Activated naive CD4-positive, alpha-beta T cell treated with anti-CD3 and anti-CD28 coated beads, Interleukin-2, amount 50 U/mL, for 72 hours (primary cell): ENCODE measurements at regions not wholly inside any gene's neighbourhood (a gene's known extent, or its start where the extent isn't known, plus 50 kb on each side); places are given as distances from the start of the nearest gene placed in this dataset.
"Not testable (repeated sequence)": the region's sequence is repeated elsewhere in the genome, so short reads cannot be mapped to it uniquely, and the experiment has no call there.

Experiments used
- ATAC-seq, 2 donors: fragments of 150-1000 bp; cut with Tn5 transposase; 2 replicates each; pipeline ENCODE4 v1.10.0; 2021; ENCODE audit warnings: mild to moderate bottlenecking in 2 of 2, moderate library complexity in 2 of 2
- DNase-seq, 2 donors: peaks; one replicate each; pipeline ENCODE4 v3.0.0; 2021 to 2022; ENCODE audit warnings: low spot score in 2 of 2
- H3K27ac Mint-ChIP-seq, 2 donors: one replicate each; pipeline ENCODE4 v1.8.0; 2022; ENCODE audit warnings: mild to moderate bottlenecking in 2 of 2, mixed read lengths in 2 of 2
- H3K36me3 Mint-ChIP-seq, 2 donors: one replicate each; pipeline ENCODE4 v1.8.0; 2022; ENCODE audit warnings: mixed read lengths in 2 of 2
- H3K9me3 Mint-ChIP-seq, 2 donors: one replicate each; pipeline ENCODE4 v1.8.0; 2022; ENCODE audit warnings: mixed read lengths in 2 of 2

GRCh38 chr2:185585165-185585564, 153.4 kb upstream of the FSIP2 start:
- not testable (repeated sequence) for DNase-seq, ATAC-seq, H3K27ac Mint-ChIP-seq, H3K36me3 Mint-ChIP-seq
- H3K9me3 Mint-ChIP-seq, result peaks cover 17 to 28% of the 10 kb centered on the region in 2 donors

GRCh38 chr2:185591276-185591675, 147.3 kb upstream of the FSIP2 start:
- ATAC-seq, H3K27ac Mint-ChIP-seq, DNase-seq, H3K36me3 Mint-ChIP-seq: not testable (repeated sequence)
- peaks cover 6 to 11% of the 10 kb centered on the region in 2 donors for H3K9me3 Mint-ChIP-seq

- Mint-ChIP-seq H3K27ac (no peak overlapping the region), H3K9me3 (peaks cover 0 to 3% of the 10 kb centered on the region in 2 donors), H3K36me3 (no peaks in the 10 kb centered on the region)
- ATAC-seq (no peak), DNase-seq (no peak)
These were observed 130.7 kb upstream of the FSIP2 start for GRCh38 chr2:185607945-185608344.

- H3K27ac Mint-ChIP-seq, result no peak overlapping the region
- peaks cover 0 to 3% of the 10 kb centered on the region in 2 donors for H3K9me3 Mint-ChIP-seq
- DNase-seq, result no peak
- no peak for ATAC-seq
- H3K36me3 Mint-ChIP-seq, result no peaks in the 10 kb centered on the region
These were observed 129.8 kb upstream of the FSIP2 start for GRCh38 chr2:185608799-185609198.

DNA sequence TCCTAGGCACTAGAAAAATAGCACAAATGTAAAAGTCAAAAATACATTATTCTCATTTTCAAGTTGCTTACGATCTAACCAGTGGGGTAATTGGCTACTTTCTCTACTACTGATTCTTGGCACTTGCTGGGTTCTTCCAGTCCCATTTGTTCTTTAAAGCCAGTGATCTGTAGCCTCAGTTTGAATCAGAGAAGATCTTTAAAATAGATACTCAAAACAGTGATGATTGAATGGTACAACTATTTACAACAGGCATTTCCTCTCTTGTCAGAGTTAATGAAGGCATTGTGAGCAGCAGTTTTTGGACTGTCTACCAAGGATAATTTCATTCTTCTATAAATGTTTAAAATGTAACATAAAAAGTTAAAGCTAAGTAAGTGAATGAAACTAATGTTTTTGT, 128.3 kb upstream of the FSIP2 start:
- H3K36me3 Mint-ChIP-seq, result no peaks in the 10 kb centered on the region
- no peak for ATAC-seq
- H3K9me3 Mint-ChIP-seq, result peaks cover 0 to 6% of the 10 kb centered on the region in 2 donors
- DNase-seq, result no peak
- H3K27ac Mint-ChIP-seq, result no peak overlapping the region

DNA sequence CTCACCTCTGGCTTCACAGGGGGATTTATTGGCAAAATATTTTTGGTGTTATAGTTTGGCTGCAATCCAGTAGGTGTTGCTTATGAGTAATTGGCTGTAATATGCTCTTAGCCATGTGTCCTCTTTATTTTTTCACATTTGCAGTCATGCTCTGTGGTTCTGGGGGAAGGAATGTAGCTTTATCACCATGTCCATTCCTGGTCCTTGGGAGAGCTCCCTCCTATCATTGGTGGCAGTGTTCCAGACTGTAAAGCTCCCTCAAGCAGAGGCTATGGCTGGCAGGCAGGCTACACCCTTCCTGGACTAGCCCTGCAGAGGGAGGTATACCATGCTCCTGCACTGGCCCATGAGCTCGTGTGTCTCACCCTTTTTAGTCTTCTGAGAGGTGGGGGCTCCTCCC, 120.0 kb upstream of the FSIP2 start:
- H3K36me3 Mint-ChIP-seq, result peaks cover 0 to 4% of the 10 kb centered on the region in 2 donors
- H3K9me3 Mint-ChIP-seq, result peaks cover 11 to 28% of the 10 kb centered on the region in 2 donors
- DNase-seq (no peak), ATAC-seq (no peak)
- no peak overlapping the region for H3K27ac Mint-ChIP-seq

DNA sequence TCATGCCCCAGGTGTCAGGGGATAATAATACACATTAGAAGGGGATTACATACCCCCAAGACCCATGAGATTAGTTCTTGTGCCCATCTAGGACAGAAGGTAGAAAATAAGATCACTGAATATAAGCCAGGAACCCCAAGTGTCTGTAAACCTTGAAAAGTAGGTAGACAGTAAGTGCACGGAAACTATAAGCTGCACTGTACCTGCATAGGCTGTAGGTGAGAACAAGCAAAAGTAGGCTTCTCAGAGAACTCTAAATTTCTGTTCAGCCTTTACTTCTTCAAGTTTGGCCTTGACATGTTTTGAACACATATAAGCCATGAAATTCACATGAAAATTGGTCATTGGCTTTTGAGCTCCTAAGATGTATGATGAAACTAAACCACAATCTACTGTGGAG, 113.0 kb upstream of the FSIP2 start:
- no peak for DNase-seq
- no peak for ATAC-seq
- H3K27ac Mint-ChIP-seq, result no peak overlapping the region
- peaks cover 0 to 3% of the 10 kb centered on the region in 2 donors for H3K9me3 Mint-ChIP-seq
- no peaks in the 10 kb centered on the region for H3K36me3 Mint-ChIP-seq

GRCh38 chr2:185628985-185629384, 109.6 kb upstream of the FSIP2 start:
- DNase-seq (no peak), ATAC-seq (no peak)
- H3K9me3 Mint-ChIP-seq, result peaks cover 0 to 3% of the 10 kb centered on the region in 2 donors
- no peaks in the 10 kb centered on the region for H3K36me3 Mint-ChIP-seq
- no peak overlapping the region for H3K27ac Mint-ChIP-seq

- DNase-seq (no peak), ATAC-seq (no peak)
- Mint-ChIP-seq H3K36me3 (no peaks in the 10 kb centered on the region), H3K9me3 (peaks cover 0 to 12% of the 10 kb centered on the region in 2 donors), H3K27ac (no peak overlapping the region)
These were observed 105.0 kb upstream of the FSIP2 start for GRCh38 chr2:185633621-185634020.

GRCh38 chr2:185638771-185639170, 99.8 kb upstream of the FSIP2 start:
- DNase-seq (no peak), ATAC-seq (no peak)
- Mint-ChIP-seq H3K27ac (no peak overlapping the region), H3K9me3 (peaks cover 0 to 9% of the 10 kb centered on the region in 2 donors), H3K36me3 (no peaks in the 10 kb centered on the region)

- H3K27ac Mint-ChIP-seq, result no peak overlapping the region
- ATAC-seq (no peak), DNase-seq (no peak)
- no peaks in the 10 kb centered on the region for H3K36me3 Mint-ChIP-seq
- H3K9me3 Mint-ChIP-seq, result peaks cover 0 to under 1% of the 10 kb centered on the region in 2 donors
These were observed 98.0 kb upstream of the FSIP2 start for GRCh38 chr2:185640588-185640987.

DNA sequence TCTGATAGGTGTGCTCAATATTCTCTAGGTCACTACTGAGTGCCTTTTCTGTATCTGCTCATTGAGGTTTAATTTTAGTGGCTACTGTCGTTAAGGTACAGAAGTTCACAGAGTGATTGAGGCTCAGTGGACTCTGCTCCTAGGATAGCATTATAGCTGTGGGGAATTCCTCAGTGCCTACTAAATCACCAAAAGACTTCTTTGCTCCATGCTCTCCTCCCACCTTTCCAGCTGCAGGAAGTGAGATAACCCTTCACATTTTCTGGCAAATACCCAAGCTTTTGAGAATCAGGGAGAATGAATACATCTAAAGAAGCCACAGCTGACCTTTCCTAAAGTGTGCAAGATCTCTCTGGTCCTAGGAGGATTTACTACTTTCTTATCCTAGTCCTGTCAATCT, 95.2 kb upstream of the FSIP2 start:
- no peaks in the 10 kb centered on the region for H3K36me3 Mint-ChIP-seq
- no peak for ATAC-seq
- no peak overlapping the region for H3K27ac Mint-ChIP-seq
- no peaks in the 10 kb centered on the region for H3K9me3 Mint-ChIP-seq
- no peak for DNase-seq

DNA sequence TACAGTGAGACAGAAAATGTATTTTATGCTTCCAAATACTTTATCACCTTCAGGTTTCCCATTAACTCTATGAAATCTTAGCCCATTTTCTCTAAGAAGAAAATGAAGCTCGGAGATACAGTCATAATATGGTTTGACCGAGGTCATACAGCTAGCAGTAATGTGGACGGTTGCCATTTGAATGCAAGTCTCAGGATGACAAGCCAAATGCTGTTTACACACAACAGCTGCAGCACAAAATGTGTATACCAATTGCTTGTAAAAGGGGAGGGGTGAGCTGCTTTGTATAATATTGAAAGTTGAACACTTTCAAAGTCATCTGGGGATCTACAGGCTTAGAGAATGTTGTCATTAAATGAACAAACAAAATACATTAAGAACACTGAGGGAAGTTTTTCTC, 93.8 kb upstream of the FSIP2 start:
- ATAC-seq, result no peak
- Mint-ChIP-seq H3K27ac (no peak overlapping the region), H3K9me3 (no peaks in the 10 kb centered on the region), H3K36me3 (no peaks in the 10 kb centered on the region)
- DNase-seq, result no peak

DNA sequence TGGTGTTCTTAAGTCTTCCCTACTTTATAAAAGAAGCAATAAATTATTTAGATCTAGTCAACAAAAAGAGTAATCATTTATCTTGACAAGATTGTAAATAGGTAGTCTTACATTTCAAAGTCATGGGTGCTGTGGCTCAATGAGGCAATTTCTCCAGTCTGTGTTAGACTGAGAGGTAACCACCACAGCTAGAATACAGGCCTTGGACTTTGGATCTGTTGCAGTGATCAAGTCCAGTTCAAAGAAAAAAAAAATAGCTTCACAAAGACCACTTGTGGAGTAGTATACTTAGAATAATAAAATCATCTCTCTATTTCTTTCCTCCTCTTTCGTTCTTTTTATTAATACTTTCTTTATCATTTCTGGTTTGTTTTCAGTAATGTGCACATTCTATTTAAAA, 93.1 kb upstream of the FSIP2 start:
- Mint-ChIP-seq H3K36me3 (no peaks in the 10 kb centered on the region), H3K9me3 (no peaks in the 10 kb centered on the region), H3K27ac (no peak overlapping the region)
- ATAC-seq (no peak), DNase-seq (no peak)

- H3K27ac Mint-ChIP-seq, result no peak overlapping the region
- H3K36me3 Mint-ChIP-seq, result no peaks in the 10 kb centered on the region
- no peaks in the 10 kb centered on the region for H3K9me3 Mint-ChIP-seq
- DNase-seq (no peak), ATAC-seq (no peak)
These were observed 79.9 kb upstream of the FSIP2 start for GRCh38 chr2:185658750-185659149.

GRCh38 chr2:185663811-185664210, 74.8 kb upstream of the FSIP2 start:
- Mint-ChIP-seq H3K9me3 (peaks cover 6% of the 10 kb centered on the region in 2 donors), H3K36me3 (no peaks in the 10 kb centered on the region), H3K27ac (no peak overlapping the region)
- ATAC-seq (no peak), DNase-seq (no peak)

- Mint-ChIP-seq H3K9me3 (peaks cover 6% of the 10 kb centered on the region in 2 donors), H3K36me3 (no peaks in the 10 kb centered on the region), H3K27ac (no peak overlapping the region)
- no peak for ATAC-seq
- no peak for DNase-seq
These were observed 74.2 kb upstream of the FSIP2 start for GRCh38 chr2:185664384-185664783.

- H3K36me3 Mint-ChIP-seq, result no peaks in the 10 kb centered on the region
- peaks cover 6% of the 10 kb centered on the region in 2 donors for H3K9me3 Mint-ChIP-seq
- DNase-seq, result no peak
- no peak overlapping the region for H3K27ac Mint-ChIP-seq
- ATAC-seq, result no peak
These were observed 73.3 kb upstream of the FSIP2 start for GRCh38 chr2:185665251-185665814.

GRCh38 chr2:185667452-185667851, 71.2 kb upstream of the FSIP2 start:
- peaks cover 6% of the 10 kb centered on the region in 2 donors for H3K9me3 Mint-ChIP-seq
- no peak for DNase-seq
- H3K27ac Mint-ChIP-seq, result no peak overlapping the region
- no peaks in the 10 kb centered on the region for H3K36me3 Mint-ChIP-seq
- ATAC-seq, result no peak
